IMR-90 (cell line): ENCODE measurements at regions not wholly inside any gene's neighbourhood (a gene's known extent, or its start where the extent isn't known, plus 50 kb on each side); places are given as distances from the start of the nearest gene placed in this dataset.
"Not testable (repeated sequence)": the region's sequence is repeated elsewhere in the genome, so short reads cannot be mapped to it uniquely, and the experiment has no call there.

Experiments
- ATAC-seq: fragments of 200-7000 bp; cut with Tn5 transposase; 2 replicates; pipeline ENCODE4 v1.9.1; 2020; ENCODE audit warnings: low read depth, mild to moderate bottlenecking, moderate library complexity
- BruUV-seq: library from RNA; stranded (reverse); fragments of 400-500 nt; replicated peaks from 2 replicates; lab custom pipeline; 2021; lab: Mats Ljungman, UMichigan
- CTCF ChIA-PET: fragments of 300-600 bp; formaldehyde crosslinking; extraction: SDS; loops from one replicate; lab custom pipeline; 2021; ENCODE audit warnings: antibody characterized with exemption; lab: Yijun Ruan, JAX
- POLR2A ChIA-PET: fragments of 300-600 bp; sonication (Branson Sonifier 250); formaldehyde crosslinking; loops from one replicate; lab custom pipeline; 2022; ENCODE audit warnings: antibody characterized with exemption; ENCODE audit not compliant: unreplicated experiment; lab: Charles Lee
- DNase-seq: peaks from one replicate; pipeline ENCODE4 v3.0.0; 2013
- H2AFZ ChIP-seq: replicated peaks from 2 replicates; pipeline ENCODE3; 2013; ENCODE audit warnings: low read length, mild to moderate bottlenecking; ENCODE audit not compliant: poor library complexity
- H2AK5ac ChIP-seq: 2 replicates; pipeline ENCODE4 v1.6.1; 2013; ENCODE audit warnings: low read depth, low read length, inconsistent platforms
- H2AK9ac ChIP-seq: replicated peaks from 2 replicates; pipeline ENCODE3; 2013; ENCODE audit warnings: mild to moderate bottlenecking, low read depth, low read length, moderate library complexity; ENCODE audit not compliant: poor library complexity
- H2BK120ac ChIP-seq: 2 replicates; pipeline ENCODE4 v1.6.1; 2013; ENCODE audit warnings: low read depth, low read length, inconsistent platforms
- H2BK15ac ChIP-seq: 3 replicates; pipeline ENCODE4 v1.6.1; 2013; ENCODE audit warnings: low read depth, low read length, inconsistent platforms
- H2BK20ac ChIP-seq: 2 replicates; pipeline ENCODE4 v1.6.1; 2013; ENCODE audit warnings: low read depth, mild to moderate bottlenecking, inconsistent platforms, low read length, moderate library complexity
- H2BK5ac ChIP-seq: 2 replicates; pipeline ENCODE4 v1.6.1; 2013; ENCODE audit warnings: mild to moderate bottlenecking, low read depth, low read length, inconsistent platforms; ENCODE audit not compliant: poor library complexity, severe bottlenecking
- H3K14ac ChIP-seq: replicated peaks from 2 replicates; pipeline ENCODE4 v1.6.1; 2013; ENCODE audit warnings: low read depth, low read length, inconsistent platforms
- H3K18ac ChIP-seq: 2 replicates; pipeline ENCODE4 v1.6.1; 2013; ENCODE audit warnings: low read depth, low read length, control low read depth
- H3K23ac ChIP-seq: 2 replicates; pipeline ENCODE4 v1.6.1; 2013; ENCODE audit warnings: low read depth, low read length, inconsistent platforms
- H3K27ac ChIP-seq: 2 replicates; pipeline ENCODE4 v1.5.1; 2013; ENCODE audit warnings: mild to moderate bottlenecking, control low read depth, low read length; ENCODE audit not compliant: insufficient read depth
- H3K27me3 ChIP-seq: 2 replicates; pipeline ENCODE4 v1.6.1; 2013; ENCODE audit warnings: low read length; ENCODE audit not compliant: control insufficient read depth, insufficient read depth
- H3K36me3 ChIP-seq: 2 replicates; pipeline ENCODE4 v1.6.1; 2013; ENCODE audit warnings: low read length, mixed read lengths; ENCODE audit not compliant: control insufficient read depth, insufficient read depth
- H3K4ac ChIP-seq: 2 replicates; pipeline ENCODE4 v1.6.1; 2013; ENCODE audit warnings: low read depth, low read length, inconsistent platforms
- H3K4me1 ChIP-seq: 2 replicates; pipeline ENCODE4 v1.6.1; 2013; ENCODE audit warnings: low read length, mixed read lengths; ENCODE audit not compliant: control insufficient read depth, insufficient read depth
- H3K4me2 ChIP-seq: 2 replicates; pipeline ENCODE4 v1.6.1; 2013; ENCODE audit warnings: low read depth, mild to moderate bottlenecking, control low read depth, low read length, moderate library complexity
- H3K4me3 ChIP-seq: 2 replicates; pipeline ENCODE4 v1.5.1; 2013; ENCODE audit warnings: low read depth, mild to moderate bottlenecking, control low read depth, low read length, moderate library complexity; ENCODE audit not compliant: insufficient read depth
- H3K56ac ChIP-seq: 2 replicates; pipeline ENCODE4 v1.6.1; 2013; ENCODE audit warnings: low read length, inconsistent platforms; ENCODE audit not compliant: insufficient read depth; ENCODE audit errors: extremely low read depth
- H3K79me1 ChIP-seq, 2 experiments: 2 replicates each; pipeline ENCODE4 v1.6.1; 2013; ENCODE audit warnings: low read length in 2 of 2, inconsistent platforms in 1 of 2, low read depth in 1 of 2
- H3K9ac ChIP-seq: 2 replicates; pipeline ENCODE4 v1.6.1; 2013; ENCODE audit warnings: low read depth, low read length, control low read depth
- H3K9me1 ChIP-seq: 2 replicates; pipeline ENCODE4 v1.6.1; 2013; ENCODE audit warnings: low read length, inconsistent platforms; ENCODE audit not compliant: insufficient read depth
- H3K9me3 ChIP-seq: 2 replicates; pipeline ENCODE4 v1.6.1; 2013; ENCODE audit warnings: low read length; ENCODE audit not compliant: control insufficient read depth, insufficient read depth
- H4K20me1 ChIP-seq: 2 replicates; pipeline ENCODE4 v1.6.1; 2013; ENCODE audit warnings: low read length, inconsistent platforms; ENCODE audit not compliant: insufficient read depth
- H4K5ac ChIP-seq: 2 replicates; pipeline ENCODE4 v1.6.1; 2013; ENCODE audit warnings: mild to moderate bottlenecking, low read depth, low read length, control low read depth
- H4K8ac ChIP-seq, 2 experiments: 2 replicates each; pipeline ENCODE4 v1.6.1; 2013; ENCODE audit warnings: low read depth in 2 of 2, low read length in 2 of 2, control low read depth in 1 of 2, inconsistent platforms in 1 of 2
- H4K91ac ChIP-seq: 2 replicates; pipeline ENCODE4 v1.6.1; 2013; ENCODE audit warnings: low read depth, low read length, inconsistent platforms; ENCODE audit not compliant: insufficient read depth
- WGBS, 2 experiments: methylation state at CpG; one replicate each; pipeline versions ENCODE4 v1.1.5 to v1.1.7; 2013; ENCODE audit warnings: missing lambda C conversion rate in 2 of 2; ENCODE audit not compliant: insufficient read length in 1 of 2; ENCODE audit errors: extremely low coverage in 2 of 2; 5-methylcytosine and 5-hydroxymethylcytosine counted together
- dilution Hi-C: fragments of 300-500 bp; cut with HindIII; formaldehyde crosslinking; loops from one replicate; pipeline ENCODE4 v1.14.3; 2018; ENCODE audit warnings: low sequenced_read_pairs; ENCODE audit not compliant: unreplicated experiment
- in situ Hi-C: fragments of 300-500 bp; cut with MboI; formaldehyde crosslinking; loops from 3 replicates; pipeline ENCODE4 v1.14.3; 2019; ENCODE audit warnings: low sequenced_read_pairs, inconsistent platforms, mixed read lengths
- intact Hi-C: fragments of 100-400 bp; cut with micrococcal nuclease; formaldehyde crosslinking; loops from 2 replicates; pipeline ENCODE4 v1.10.0; 2022

DNA sequence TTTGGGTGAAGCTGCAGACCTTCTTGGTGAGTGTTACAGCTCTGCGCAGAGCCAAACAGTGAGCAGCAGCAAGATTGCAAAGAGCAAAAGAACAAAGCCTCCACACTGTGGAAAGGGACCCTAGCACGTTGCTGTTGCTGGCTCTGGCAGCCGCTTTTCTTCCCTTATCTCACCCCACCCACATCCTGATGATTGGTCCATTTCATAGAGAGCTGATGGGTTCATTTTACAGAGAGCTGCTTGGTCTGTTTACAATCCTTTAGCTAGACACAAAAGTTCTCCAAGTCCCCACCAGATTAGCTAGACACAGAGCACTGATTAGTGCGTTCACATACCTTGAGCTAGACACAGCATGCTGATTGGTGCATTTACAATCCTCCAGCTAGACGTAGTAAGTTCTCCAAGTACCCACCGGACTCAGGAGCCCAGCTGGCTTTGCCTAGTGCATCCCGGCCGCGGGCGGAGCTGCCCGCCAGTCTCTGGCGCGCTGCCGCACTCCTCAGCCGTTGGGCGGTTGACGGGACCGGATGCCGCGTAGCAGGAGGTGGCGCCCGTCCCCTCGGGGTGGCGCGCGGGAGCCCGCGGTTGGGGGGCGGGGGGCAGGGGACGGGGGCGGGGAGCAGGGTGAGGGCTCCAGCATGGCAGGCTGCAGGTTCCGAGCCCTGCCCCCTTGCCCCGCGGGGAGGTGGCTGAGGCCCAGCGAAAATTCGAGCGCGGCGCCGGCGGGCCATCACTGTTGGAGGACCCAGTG lies 201.4 kb upstream of the C1QTNF3 start:
- CTCF ChIA-PET, H4K20me1 ChIP-seq, intact Hi-C loops, H3K56ac ChIP-seq, H3K9me3 ChIP-seq, H4K91ac ChIP-seq, H3K14ac ChIP-seq, H4K5ac ChIP-seq, H3K4ac ChIP-seq, H3K36me3 ChIP-seq, H3K4me2 ChIP-seq, H2AK9ac ChIP-seq, H2AK5ac ChIP-seq, H3K4me1 ChIP-seq, H3K79me1 ChIP-seq, H3K9me1 ChIP-seq, H3K27ac ChIP-seq, H3K27me3 ChIP-seq, H2BK20ac ChIP-seq, POLR2A ChIA-PET, H2BK120ac ChIP-seq, H2AFZ ChIP-seq, H2BK15ac ChIP-seq, in situ Hi-C loops, dilution Hi-C loops, H3K18ac ChIP-seq: not testable (repeated sequence)
- WGBS, 2 experiments, result no CpG with 5 or more reads among the region's 41 CpGs
- peak overlapping the region; percentile 47 for H3K4me3 ChIP-seq
- BruUV-seq, result TSS peak; percentile 29
- H2BK5ac ChIP-seq, result peak overlapping the region; percentile 33
- 0 out of 4 replicates have a peak overlapping the region, but pooled peaks of 1 of the 2 experiments have one; percentile 42 for H4K8ac ChIP-seq
- H3K23ac ChIP-seq, result 0 out of 2 replicates have a peak overlapping the region, but pooled peaks have one; percentile 49
- peak; percentile 49 for DNase-seq
- peak; percentile 79 for ATAC-seq
- peak overlapping the region; percentile 64; the same call in 1 of the 2 replicates for H3K9ac ChIP-seq

DNA sequence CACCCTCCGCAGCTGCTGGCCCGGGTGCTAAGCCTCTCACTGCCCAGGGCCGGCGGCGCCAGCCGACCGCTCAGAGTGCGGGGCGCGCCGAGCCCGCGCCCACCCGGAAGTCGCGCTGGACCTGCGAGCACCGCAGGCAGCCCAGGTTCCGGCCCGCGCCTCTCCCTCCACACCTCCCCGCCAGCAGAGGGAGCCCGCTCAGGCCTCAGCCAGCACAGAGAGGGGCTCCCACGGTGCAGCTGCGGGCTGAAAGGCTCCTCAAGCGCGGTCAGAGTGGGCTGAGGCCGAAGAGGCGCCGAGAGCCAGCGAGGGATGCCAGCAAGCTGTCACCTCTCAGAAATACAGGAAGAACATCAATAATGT lies 202.0 kb upstream of the C1QTNF3 start:
- H3K79me1 ChIP-seq, H4K5ac ChIP-seq, H2AK5ac ChIP-seq, H3K36me3 ChIP-seq, H3K27me3 ChIP-seq, H3K4me1 ChIP-seq, POLR2A ChIA-PET, H2BK120ac ChIP-seq, H3K9me3 ChIP-seq, H3K9me1 ChIP-seq, DNase-seq, H2BK5ac ChIP-seq, in situ Hi-C loops, H4K91ac ChIP-seq, H3K23ac ChIP-seq, H3K27ac ChIP-seq, dilution Hi-C loops, H4K8ac ChIP-seq, H3K56ac ChIP-seq, intact Hi-C loops, H3K9ac ChIP-seq, H3K4me2 ChIP-seq, BruUV-seq, H3K18ac ChIP-seq, H2AFZ ChIP-seq, H4K20me1 ChIP-seq, H3K14ac ChIP-seq, H2BK15ac ChIP-seq, H2AK9ac ChIP-seq, CTCF ChIA-PET, H2BK20ac ChIP-seq, H3K4ac ChIP-seq: not testable (repeated sequence)
- ATAC-seq, result peak; percentile 94
- peak overlapping the region; percentile 37 for H3K4me3 ChIP-seq
- WGBS, 2 experiments, result no CpG with 5 or more reads among the region's 31 CpGs
